ENCODE measurements at regions not wholly inside any gene's neighbourhood (a gene's known extent, or its start where the extent isn't known, plus 50 kb on each side); places are given as distances from the start of the nearest gene placed in this dataset.
A peak's percentile ranks its signal among the peaks of the same experiment; 100 is the strongest.

GRCh38 chr4:79623021-79623870, 215.2 kb upstream of the GK2 start:
- in situ Hi-C loops (cut with MboI; ENCODE audit: low sequenced_read_pairs) (no loop called here), dilution Hi-C loops (cut with HindIII; ENCODE audit: low sequenced_read_pairs, unreplicated experiment) (no loop called here), intact Hi-C loops (cut with micrococcal nuclease) (no loop called here)
- Histone ChIP-seq H3K9ac (ENCODE audit: low read depth, low read length) (no peak overlapping the region), H3K14ac (replicated peaks; ENCODE audit: low read depth, low read length) (no peak overlapping the region), H4K91ac (ENCODE audit: insufficient read depth, low read depth, low read length) (no peak overlapping the region), H3K79me1 (ENCODE audit: low read depth in 1 of 2, low read length in 2 of 2) (no peaks in the 10 kb centered on the region), H3K36me3 (ENCODE audit: control insufficient read depth, insufficient read depth, low read length) (no peaks in the 10 kb centered on the region), H3K9me3 (ENCODE audit: control insufficient read depth, insufficient read depth, low read length) (no peaks in the 10 kb centered on the region), H3K18ac (ENCODE audit: low read depth, low read length) (no peak overlapping the region; the same call in 1 of the 2 replicates), H3K4ac (ENCODE audit: low read depth, low read length) (no peak overlapping the region), H2AFZ (replicated peaks; ENCODE audit: low read length, poor library complexity) (peak overlapping the region; percentile 38), H2AK5ac (ENCODE audit: low read depth, low read length) (no peak overlapping the region), H3K4me3 (ENCODE audit: insufficient read depth, low read depth, low read length) (no peak overlapping the region; the same call in 1 of the 2 replicates), H2BK15ac (ENCODE audit: low read depth, low read length) (no peak overlapping the region), H2BK120ac (ENCODE audit: low read depth, low read length) (0 out of 2 replicates have a peak overlapping the region, but pooled peaks have one; percentile 2), H3K23ac (ENCODE audit: low read depth, low read length) (no peak overlapping the region), H3K4me2 (ENCODE audit: low read depth, low read length) (peak overlapping the region; percentile 71), H2BK5ac (ENCODE audit: low read depth, low read length, poor library complexity, severe bottlenecking) (no peak overlapping the region), H4K5ac (ENCODE audit: low read depth, low read length) (no peak overlapping the region), H3K9me1 (ENCODE audit: insufficient read depth, low read length) (no peaks in the 10 kb centered on the region), H4K20me1 (ENCODE audit: insufficient read depth, low read length) (no peaks in the 10 kb centered on the region), H2BK20ac (ENCODE audit: low read depth, low read length) (no peak overlapping the region), H3K4me1 (ENCODE audit: control insufficient read depth, insufficient read depth, low read length) (peaks cover 2% of the 10 kb centered on the region; the same call in 1 of the 2 replicates), H3K56ac (ENCODE audit: extremely low read depth, insufficient read depth, low read length) (no peak overlapping the region), H3K27ac (ENCODE audit: insufficient read depth, low read length) (no peak overlapping the region), H4K8ac (ENCODE audit: low read depth in 2 of 2, low read length in 2 of 2) (no peak overlapping the region), H3K27me3 (ENCODE audit: control insufficient read depth, insufficient read depth, low read length) (no peaks in the 10 kb centered on the region), H2AK9ac (replicated peaks; ENCODE audit: low read depth, low read length, poor library complexity) (no peak overlapping the region)
- no TSS peak for BruUV-seq (replicated peaks)
- TF ChIP-seq SMC3 (IDR thresholded peaks at IDR 0.05; ENCODE audit: low read depth, low read length): no peak
- TF ChIP-seq BHLHE40 (IDR thresholded peaks at IDR 0.05; ENCODE audit: low read depth, low read length): no peak
- no peak for TF ChIP-seq MAZ (IDR thresholded peaks at IDR 0.05; ENCODE audit: borderline replicate concordance, low read depth, low read length)
- TF ChIP-seq MAFK (IDR thresholded peaks at IDR 0.05; ENCODE audit: low read depth, low read length): no peak
- no peak for TF ChIP-seq CHD1 (IDR thresholded peaks at IDR 0.05; ENCODE audit: low read depth, low read length)
- TF ChIP-seq ELK1 (IDR thresholded peaks at IDR 0.05; ENCODE audit: borderline replicate concordance, low read depth, low read length): no peak
- TF ChIP-seq POLR2A (IDR thresholded peaks at IDR 0.05; ENCODE audit: low read depth, low read length): no peak
- ATAC-seq (ENCODE audit: low read depth): peak; percentile 35; the same call in 1 of the 2 replicates
- ChIA-PET CTCF (no interaction called here), POLR2A (ENCODE audit: unreplicated experiment) (no interaction called here)
- 52% methylated on average over 2 of the region's 12 CpGs; no CpG with 5 or more reads in 1 of the 2 experiments for WGBS, 2 experiments (ENCODE audit: extremely low coverage in 2 of 2, insufficient read length in 1 of 2)
- DNase-seq: peak; percentile 5

Measured in IMR-90 (cell line).